MV-4-11 (cell line): ENCODE measurements at regions not wholly inside any gene's neighbourhood (a gene's known extent, or its start where the extent isn't known, plus 50 kb on each side); places are given as distances from the start of the nearest gene placed in this dataset.

Source experiments
- DNase-seq: peaks from one replicate; lab custom pipeline; 2025; lab: John Stamatoyannopoulos, UW

DNA sequence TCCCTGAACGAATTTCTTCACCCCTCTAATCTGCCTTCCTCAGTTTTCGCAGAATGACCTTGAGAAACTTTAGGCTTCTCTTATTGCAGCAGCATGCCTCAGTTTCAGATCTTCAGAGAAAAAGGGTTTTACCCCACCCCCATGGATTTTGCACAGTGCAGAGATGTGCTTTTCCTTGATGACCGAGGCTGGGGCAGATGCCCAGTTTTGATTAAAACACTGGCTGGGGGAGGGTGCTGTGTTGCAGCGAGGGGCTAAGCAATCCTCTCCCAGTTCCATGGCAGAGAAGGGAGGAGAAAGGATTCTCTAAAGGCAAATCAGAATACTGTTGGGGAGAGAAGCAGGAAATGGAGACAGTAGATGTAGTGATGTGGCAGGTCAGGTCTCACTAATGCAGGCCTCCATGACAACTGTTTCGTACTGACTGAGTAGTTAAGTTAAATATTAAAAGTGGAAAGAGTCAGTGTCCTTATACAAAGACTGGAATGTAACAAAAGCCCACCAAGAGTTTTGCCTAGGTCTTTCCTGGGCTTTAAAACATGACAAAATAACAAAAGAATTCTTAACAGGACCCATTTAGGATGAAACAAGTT, 50.8 kb upstream of the PDZD8 start:
- DNase-seq: no peak

DNA sequence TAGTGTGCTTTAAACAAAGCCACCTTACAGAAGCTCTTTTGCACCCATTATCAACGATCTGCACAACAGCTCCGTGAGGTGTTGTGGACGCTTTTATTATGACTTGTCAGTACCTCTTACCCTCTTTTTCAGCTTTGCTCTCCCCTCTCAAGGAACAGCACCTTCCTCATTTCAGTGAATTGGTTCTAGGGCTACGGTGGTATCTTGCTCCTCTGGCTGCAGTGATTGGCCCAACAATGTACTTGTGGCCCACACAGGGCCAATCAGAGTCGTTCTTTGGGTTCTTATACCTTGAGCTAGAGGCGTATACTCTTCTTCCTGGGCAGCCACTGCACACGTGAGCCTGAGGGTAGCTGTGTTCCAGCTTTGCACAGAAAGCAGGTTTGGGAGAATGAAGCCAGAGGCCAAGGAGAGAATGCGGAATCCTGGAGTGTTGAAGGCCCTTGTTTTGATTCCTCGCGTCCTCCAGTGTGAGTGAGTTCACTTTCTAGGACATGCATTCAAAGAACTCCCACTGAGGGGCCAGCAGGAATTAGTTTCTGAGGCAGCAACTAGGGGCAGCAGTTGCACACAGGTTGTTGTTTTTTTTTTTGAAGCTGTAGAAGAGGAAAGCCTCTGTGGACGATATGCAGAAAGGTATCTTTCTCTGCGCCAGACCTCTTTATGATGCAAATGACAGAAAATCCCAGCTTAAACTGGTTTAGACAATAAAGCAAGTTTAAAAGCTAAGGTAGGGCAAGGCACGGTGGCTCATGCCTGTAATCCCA, 49.8 kb upstream of the PDZD8 start:
- no peak for DNase-seq
